Neuronal stem cell (in vitro differentiated cells): ENCODE measurements at regions not wholly inside any gene's neighbourhood (a gene's known extent, or its start where the extent isn't known, plus 50 kb on each side); places are given as distances from the start of the nearest gene placed in this dataset.

Experiments
- DNase-seq: peaks from one replicate; pipeline ENCODE4 v3.0.0-alpha.2; 2013; ENCODE audit warnings: low spot score
- H2AFZ ChIP-seq: one replicate; pipeline ENCODE4 v1.6.1; 2013; ENCODE audit warnings: mild to moderate bottlenecking, low read length, inconsistent platforms
- H2AK5ac ChIP-seq: 2 replicates; pipeline ENCODE4 v1.6.1; 2013; ENCODE audit warnings: low read depth, mild to moderate bottlenecking, inconsistent platforms, low read length, moderate library complexity, mixed read lengths
- H2BK120ac ChIP-seq: 2 replicates; pipeline ENCODE4 v1.6.1; 2013; ENCODE audit warnings: low read depth, mild to moderate bottlenecking, inconsistent platforms, low read length, moderate library complexity, mixed read lengths
- H2BK12ac ChIP-seq: one replicate; pipeline ENCODE4 v1.6.1; 2013; ENCODE audit warnings: low read length, inconsistent platforms
- H2BK15ac ChIP-seq: 2 replicates; pipeline ENCODE4 v1.6.1; 2013; ENCODE audit warnings: mild to moderate bottlenecking, low read length, inconsistent platforms, mixed read lengths
- H2BK5ac ChIP-seq: one replicate; pipeline ENCODE4 v1.6.1; 2013; ENCODE audit warnings: inconsistent platforms, mild to moderate bottlenecking, low read length, moderate library complexity
- H3K14ac ChIP-seq: one replicate; pipeline ENCODE4 v1.6.1; 2013; ENCODE audit warnings: low read length, inconsistent platforms
- H3K18ac ChIP-seq: 2 replicates; pipeline ENCODE4 v1.6.1; 2013; ENCODE audit warnings: low read length, inconsistent platforms
- H3K23ac ChIP-seq: 2 replicates; pipeline ENCODE4 v1.6.1; 2013; ENCODE audit warnings: low read depth, mild to moderate bottlenecking, mixed read lengths, low read length, inconsistent platforms; ENCODE audit not compliant: poor library complexity
- H3K27ac ChIP-seq: replicated peaks from 3 replicates; pipeline ENCODE4 v1.5.1; 2013; ENCODE audit warnings: low read length, inconsistent platforms
- H3K27me3 ChIP-seq, 3 experiments: 2 replicates each; pipeline ENCODE4 v1.6.1; 2013; ENCODE audit warnings: low read length in 3 of 3, mild to moderate bottlenecking in 2 of 3, inconsistent platforms in 1 of 3, low read depth in 1 of 3, mixed read lengths in 1 of 3, moderate library complexity in 1 of 3; ENCODE audit not compliant: control insufficient read depth in 3 of 3, insufficient read depth in 3 of 3
- H3K36me3 ChIP-seq, 2 donors: replicated peaks in 1 of 2; 2 replicates each; pipeline ENCODE4 v1.6.1; 2013; ENCODE audit warnings: low read length in 2 of 2; ENCODE audit not compliant: control insufficient read depth in 2 of 2, insufficient read depth in 2 of 2
- H3K4ac ChIP-seq: 2 replicates; pipeline ENCODE4 v1.6.1; 2013; ENCODE audit warnings: inconsistent platforms, mild to moderate bottlenecking, low read length, moderate library complexity
- H3K4me1 ChIP-seq, 2 donors: 1 replicate in 1 of 2; 2 replicates in 1 of 2; pipeline ENCODE4 v1.6.1; 2013; ENCODE audit warnings: low read length in 2 of 2, low read depth in 1 of 2; ENCODE audit not compliant: control insufficient read depth in 2 of 2, insufficient read depth in 1 of 2
- H3K4me2 ChIP-seq: one replicate; pipeline ENCODE4 v1.6.1; 2013; ENCODE audit warnings: mild to moderate bottlenecking, low read length, inconsistent platforms; ENCODE audit not compliant: insufficient read depth, poor library complexity, severe bottlenecking
- H3K4me3 ChIP-seq, 2 donors: 2 replicates each; pipeline ENCODE4 v1.5.1; 2013; ENCODE audit warnings: low read length in 2 of 2, mild to moderate bottlenecking in 2 of 2, inconsistent platforms in 1 of 2, moderate library complexity in 1 of 2
- H3K79me1 ChIP-seq: one replicate; pipeline ENCODE4 v1.6.1; 2013; ENCODE audit warnings: low read depth, mild to moderate bottlenecking, inconsistent platforms, low read length, moderate library complexity
- H3K9ac ChIP-seq: one replicate; pipeline ENCODE4 v1.6.1; 2013; ENCODE audit warnings: mild to moderate bottlenecking, low read depth, low read length, inconsistent platforms; ENCODE audit not compliant: poor library complexity
- H3K9me3 ChIP-seq, 2 donors: replicated peaks in 1 of 2; 2 replicates each; pipeline versions ENCODE3 to v1.6.1; 2013; ENCODE audit warnings: low read length in 2 of 2, mild to moderate bottlenecking in 2 of 2, inconsistent platforms in 1 of 2, low read depth in 1 of 2, mixed read lengths in 1 of 2, moderate library complexity in 1 of 2; ENCODE audit not compliant: control insufficient read depth in 2 of 2, insufficient read depth in 1 of 2
- H4K8ac ChIP-seq: one replicate; pipeline ENCODE4 v1.6.1; 2013; ENCODE audit warnings: low read depth, mild to moderate bottlenecking, inconsistent platforms, low read length, moderate library complexity
- H4K91ac ChIP-seq: one replicate; pipeline ENCODE4 v1.6.1; 2013; ENCODE audit warnings: low read length, low read depth, mild to moderate bottlenecking, inconsistent platforms; ENCODE audit not compliant: poor library complexity
- WGBS, 2 donors: extraction: QIAGEN DNeasy Blood & Tissue Kit; methylation state at CpG; one replicate each; pipeline ENCODE4 v1.1.7; 2013; ENCODE audit warnings: missing lambda C conversion rate in 2 of 2, mixed read lengths in 1 of 2; ENCODE audit not compliant: insufficient read length in 2 of 2, insufficient replicate concordance in 1 of 2; ENCODE audit errors: extremely low coverage in 2 of 2; 5-methylcytosine and 5-hydroxymethylcytosine counted together

GRCh38 chr9:11874414-11874813, 818.8 kb upstream of the TYRP1 start:
- no peaks in the 10 kb centered on the region for H3K9me3 ChIP-seq
- no peak overlapping the region for H2BK5ac ChIP-seq
- H2BK120ac ChIP-seq, result no peak overlapping the region
- H3K9ac ChIP-seq, result no peak overlapping the region
- no peak overlapping the region for H3K4me3 ChIP-seq
- no peak overlapping the region for H2AFZ ChIP-seq
- H4K91ac ChIP-seq, result no peak overlapping the region
- H3K36me3 ChIP-seq, result no peaks in the 10 kb centered on the region
- H3K23ac ChIP-seq, result no peak overlapping the region
- no peak overlapping the region for H3K14ac ChIP-seq
- WGBS, 2 donors, result no CpG with 5 or more reads among the region's 2 CpGs
- H2BK12ac ChIP-seq, result no peak overlapping the region
- H3K4me2 ChIP-seq, result no peak overlapping the region
- no peaks in the 10 kb centered on the region for H3K79me1 ChIP-seq
- no peak overlapping the region for H3K18ac ChIP-seq
- DNase-seq, result no peak
- no peak overlapping the region for H4K8ac ChIP-seq
- no peak overlapping the region for H3K27ac ChIP-seq
- H2BK15ac ChIP-seq, result no peak overlapping the region
- no peaks in the 10 kb centered on the region for H3K27me3 ChIP-seq
- H3K4ac ChIP-seq, result no peak overlapping the region
- no peaks in the 10 kb centered on the region for H3K4me1 ChIP-seq
- no peak overlapping the region for H2AK5ac ChIP-seq

DNA sequence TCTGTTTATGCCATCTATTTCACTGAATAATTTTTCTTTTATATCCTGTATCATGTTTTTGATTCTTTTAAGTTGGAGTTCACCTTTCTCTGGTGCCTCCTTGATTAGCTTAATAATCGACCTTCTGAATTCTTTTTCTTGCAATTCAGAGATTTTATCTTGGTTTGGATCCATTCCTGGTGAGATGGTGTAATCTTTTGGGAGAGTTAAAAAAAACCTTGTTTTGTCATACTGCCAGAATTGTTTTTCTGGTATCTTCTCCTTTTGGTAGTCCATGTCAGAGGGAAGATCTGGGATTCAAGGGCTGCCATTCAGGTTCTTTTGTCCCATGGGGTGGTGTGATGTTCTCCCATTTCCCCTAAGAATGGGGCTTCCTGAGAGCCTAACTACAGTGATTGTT, 800.8 kb upstream of the TYRP1 start:
- Histone ChIP-seq H2BK5ac (no peak overlapping the region), H2BK120ac (no peak overlapping the region), H3K36me3 (no peaks in the 10 kb centered on the region), H2BK12ac (no peak overlapping the region), H2BK15ac (no peak overlapping the region), H3K14ac (no peak overlapping the region), H2AK5ac (no peak overlapping the region), H3K18ac (no peak overlapping the region), H4K8ac (no peak overlapping the region), H3K27me3 (peaks cover 0 to 2% (median 0%) of the 10 kb centered on the region in 3 experiments), H3K9me3 (no peaks in the 10 kb centered on the region), H4K91ac (no peak overlapping the region), H3K9ac (no peak overlapping the region), H3K4me2 (no peak overlapping the region), H3K4me1 (no peaks in the 10 kb centered on the region), H3K79me1 (no peaks in the 10 kb centered on the region), H3K27ac (no peak overlapping the region), H2AFZ (no peak overlapping the region), H3K4me3 (no peak overlapping the region), H3K23ac (no peak overlapping the region), H3K4ac (no peak overlapping the region)
- DNase-seq, result no peak
- WGBS, 2 donors, result no CpG with 5 or more reads among the region's 1 CpG

DNA sequence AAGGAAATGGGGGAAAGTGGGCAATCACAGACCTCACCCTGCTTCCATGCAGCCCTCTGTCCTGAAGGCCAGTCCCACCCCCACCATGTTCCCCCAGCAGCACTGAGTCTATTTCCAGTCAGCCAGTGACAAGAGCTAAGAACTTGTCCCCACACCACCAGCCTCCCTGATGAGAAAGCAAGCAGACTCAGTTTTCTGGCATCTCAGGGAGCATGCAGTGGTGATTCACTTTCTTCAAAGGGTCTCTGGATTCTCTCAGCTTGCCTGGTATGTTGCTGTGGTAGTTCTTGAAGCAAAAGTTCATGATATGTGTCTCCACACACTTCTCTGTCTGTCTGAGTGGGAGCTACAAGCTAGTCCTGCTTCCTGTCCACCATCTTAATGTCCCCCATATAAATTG, 799.9 kb upstream of the TYRP1 start:
- Histone ChIP-seq H3K23ac (no peak overlapping the region), H2BK15ac (no peak overlapping the region), H3K9me3 (no peaks in the 10 kb centered on the region), H3K4me1 (no peaks in the 10 kb centered on the region), H2BK120ac (no peak overlapping the region), H3K27me3 (no peaks in the 10 kb centered on the region), H3K27ac (no peak overlapping the region), H2AK5ac (no peak overlapping the region), H3K14ac (no peak overlapping the region), H3K4me2 (no peak overlapping the region), H4K91ac (no peak overlapping the region), H3K36me3 (no peaks in the 10 kb centered on the region), H3K18ac (no peak overlapping the region), H2AFZ (no peak overlapping the region), H3K79me1 (no peaks in the 10 kb centered on the region), H3K4me3 (no peak overlapping the region), H3K4ac (no peak overlapping the region), H2BK5ac (no peak overlapping the region), H4K8ac (no peak overlapping the region), H3K9ac (no peak overlapping the region), H2BK12ac (no peak overlapping the region)
- DNase-seq, result no peak

GRCh38 chr9:11894136-11894535, 799.0 kb upstream of the TYRP1 start:
- WGBS, 2 donors, result no CpG with 5 or more reads among the region's 1 CpG
- no peak overlapping the region for H3K18ac ChIP-seq
- no peak overlapping the region for H4K8ac ChIP-seq
- H2BK15ac ChIP-seq, result no peak overlapping the region
- no peaks in the 10 kb centered on the region for H3K4me1 ChIP-seq
- no peak overlapping the region for H2BK5ac ChIP-seq
- no peak overlapping the region for H3K4me3 ChIP-seq
- no peak for DNase-seq
- H3K9me3 ChIP-seq, result no peaks in the 10 kb centered on the region
- no peak overlapping the region for H2BK12ac ChIP-seq
- no peak overlapping the region for H3K9ac ChIP-seq
- no peak overlapping the region for H3K4me2 ChIP-seq
- H3K79me1 ChIP-seq, result no peaks in the 10 kb centered on the region
- no peak overlapping the region for H2AFZ ChIP-seq
- H3K36me3 ChIP-seq, result no peaks in the 10 kb centered on the region
- no peak overlapping the region for H3K14ac ChIP-seq
- no peak overlapping the region for H2BK120ac ChIP-seq
- H3K27me3 ChIP-seq, result no peaks in the 10 kb centered on the region
- no peak overlapping the region for H3K23ac ChIP-seq
- H3K4ac ChIP-seq, result no peak overlapping the region
- no peak overlapping the region for H3K27ac ChIP-seq
- no peak overlapping the region for H4K91ac ChIP-seq
- H2AK5ac ChIP-seq, result no peak overlapping the region
